ENCODE measurements at regions not wholly inside any gene's neighbourhood (a gene's known extent, or its start where the extent isn't known, plus 50 kb on each side); places are given as distances from the start of the nearest gene placed in this dataset.

GRCh38 chr12:86623267-86623666, 367.1 kb upstream of the MGAT4C start:
- no peak overlapping the region for H3K27ac ChIP-seq
- no peak for DNase-seq (ENCODE audit: low spot score)
- no peaks in the 10 kb centered on the region for H3K27me3 ChIP-seq (replicated peaks; ENCODE audit: insufficient read depth)
- TF ChIP-seq CTCF (IDR thresholded peaks at IDR 0.05) (no peak), POLR2A (IDR thresholded peaks at IDR 0.05) (no peak), POLR2AphosphoS5 (IDR thresholded peaks at IDR 0.05) (no peak)
- no peak overlapping the region for H3K4me3 ChIP-seq
- WGBS, result 75% methylated on average over 1 of the region's 1 CpG
- no peaks in the 10 kb centered on the region for H3K4me1 ChIP-seq (replicated peaks)
- no peaks in the 10 kb centered on the region for H3K9me3 ChIP-seq
- no peaks in the 10 kb centered on the region for H3K36me3 ChIP-seq
- intact Hi-C loops (cut with DNase I), result no loop called here

- DNase-seq (ENCODE audit: low spot score), result no peak
- Histone ChIP-seq H3K27me3 (replicated peaks; ENCODE audit: insufficient read depth) (no peaks in the 10 kb centered on the region), H3K27ac (no peak overlapping the region), H3K4me3 (no peak overlapping the region), H3K9me3 (no peaks in the 10 kb centered on the region), H3K4me1 (replicated peaks) (no peaks in the 10 kb centered on the region), H3K36me3 (no peaks in the 10 kb centered on the region)
- WGBS, result 61% methylated on average over 2 of the region's 2 CpGs
- intact Hi-C loops (cut with DNase I), result no loop called here
- TF ChIP-seq POLR2A (IDR thresholded peaks at IDR 0.05) (no peak), POLR2AphosphoS5 (IDR thresholded peaks at IDR 0.05) (no peak), CTCF (IDR thresholded peaks at IDR 0.05) (no peak)
These were observed 365.8 kb upstream of the MGAT4C start for GRCh38 chr12:86621957-86622356.

GRCh38 chr12:86613311-86613710, 357.1 kb upstream of the MGAT4C start:
- WGBS, result 58% methylated on average over 1 of the region's 1 CpG
- TF ChIP-seq CTCF (IDR thresholded peaks at IDR 0.05) (no peak), POLR2A (IDR thresholded peaks at IDR 0.05) (no peak)
- H3K27me3 ChIP-seq (replicated peaks; ENCODE audit: insufficient read depth), result no peaks in the 10 kb centered on the region
- H3K4me1 ChIP-seq (replicated peaks), result no peaks in the 10 kb centered on the region
- no peak overlapping the region for H3K27ac ChIP-seq
- no peaks in the 10 kb centered on the region for H3K36me3 ChIP-seq
- no peak for DNase-seq (ENCODE audit: low spot score)
- intact Hi-C loops (cut with DNase I), result no loop called here
- H3K4me3 ChIP-seq, result no peak overlapping the region
- H3K9me3 ChIP-seq, result no peaks in the 10 kb centered on the region

GRCh38 chr12:86608638-86609037, 352.4 kb upstream of the MGAT4C start:
- Histone ChIP-seq H3K4me1 (replicated peaks) (no peaks in the 10 kb centered on the region), H3K9me3 (no peaks in the 10 kb centered on the region), H3K4me3 (no peak overlapping the region), H3K36me3 (no peaks in the 10 kb centered on the region), H3K27me3 (replicated peaks; ENCODE audit: insufficient read depth) (no peaks in the 10 kb centered on the region), H3K27ac (no peak overlapping the region)
- TF ChIP-seq POLR2A (IDR thresholded peaks at IDR 0.05) (no peak), CTCF (IDR thresholded peaks at IDR 0.05) (no peak), POLR2AphosphoS5 (IDR thresholded peaks at IDR 0.05) (no peak)
- intact Hi-C loops (cut with DNase I), result no loop called here
- no peak for DNase-seq (ENCODE audit: low spot score)

- intact Hi-C loops (cut with DNase I), result no loop called here
- TF ChIP-seq POLR2A (IDR thresholded peaks at IDR 0.05) (no peak), POLR2AphosphoS5 (IDR thresholded peaks at IDR 0.05) (no peak), CTCF (IDR thresholded peaks at IDR 0.05) (no peak)
- Histone ChIP-seq H3K27ac (no peak overlapping the region), H3K36me3 (no peaks in the 10 kb centered on the region), H3K9me3 (no peaks in the 10 kb centered on the region), H3K4me1 (replicated peaks) (no peaks in the 10 kb centered on the region), H3K27me3 (replicated peaks; ENCODE audit: insufficient read depth) (no peaks in the 10 kb centered on the region), H3K4me3 (no peak overlapping the region)
- 94% methylated on average over 27 of the region's 27 CpGs for WGBS
- DNase-seq (ENCODE audit: low spot score), result no peak
These were observed 345.5 kb upstream of the MGAT4C start for GRCh38 chr12:86601550-86602308.

Data from prostate gland (tissue), 2 donors.